Bronchial epithelial cell (primary cell): ENCODE measurements at regions not wholly inside any gene's neighbourhood (a gene's known extent, or its start where the extent isn't known, plus 50 kb on each side); places are given as distances from the start of the nearest gene placed in this dataset.

Source experiments
- DNase-seq: peaks from one replicate; pipeline ENCODE4 v3.0.0-alpha.2; 2010; ENCODE audit warnings: low read depth
- FAIRE-seq: peaks from 2 replicates; lab custom pipeline; 2011; peaks lifted over from hg19 to GRCh38; lab: Jason Lieb, UNC
- H3K27me3 ChIP-seq: 2 replicates; pipeline ENCODE4 v1.5.1; 2011; ENCODE audit warnings: low read length; ENCODE audit not compliant: control insufficient read depth, insufficient read depth
- H3K36me3 ChIP-seq: 2 replicates; pipeline ENCODE4 v1.5.1; 2011; ENCODE audit warnings: low read length; ENCODE audit not compliant: control insufficient read depth, insufficient read depth
- H3K4me3 ChIP-seq: 2 replicates; pipeline ENCODE4 v1.5.1; 2011; ENCODE audit warnings: mild to moderate bottlenecking, low read depth, low read length, control low read depth
- TF ChIP-seq, protein P1 (sequence below): IDR thresholded peaks from 2 replicates; pipeline ENCODE4 v1.5.1; 2011; ENCODE audit warnings: mild to moderate bottlenecking, moderate library complexity, low read length, control low read depth, inconsistent platforms; ENCODE audit not compliant: insufficient read depth, severe bottlenecking

DNA sequence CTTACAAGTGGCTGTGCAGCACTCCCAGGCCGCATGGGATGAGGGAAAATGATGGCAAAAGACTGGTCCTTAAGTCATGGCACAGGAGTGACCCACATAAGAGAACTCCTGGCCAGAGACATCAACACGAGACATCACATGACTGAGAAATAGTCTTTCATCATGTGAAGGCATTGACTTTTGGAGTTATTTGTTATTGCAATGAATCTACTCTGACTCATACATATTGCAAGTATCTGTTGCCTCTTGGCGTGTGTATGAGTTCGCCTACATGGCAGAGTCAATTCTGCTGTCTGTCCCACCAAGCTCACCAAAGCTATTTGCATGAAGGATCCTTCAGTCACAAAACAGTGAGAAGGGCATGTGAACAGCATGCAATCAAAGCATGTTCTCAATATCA lies 59.7 kb upstream of the HABP2 start:
- FAIRE-seq: no peak

DNA sequence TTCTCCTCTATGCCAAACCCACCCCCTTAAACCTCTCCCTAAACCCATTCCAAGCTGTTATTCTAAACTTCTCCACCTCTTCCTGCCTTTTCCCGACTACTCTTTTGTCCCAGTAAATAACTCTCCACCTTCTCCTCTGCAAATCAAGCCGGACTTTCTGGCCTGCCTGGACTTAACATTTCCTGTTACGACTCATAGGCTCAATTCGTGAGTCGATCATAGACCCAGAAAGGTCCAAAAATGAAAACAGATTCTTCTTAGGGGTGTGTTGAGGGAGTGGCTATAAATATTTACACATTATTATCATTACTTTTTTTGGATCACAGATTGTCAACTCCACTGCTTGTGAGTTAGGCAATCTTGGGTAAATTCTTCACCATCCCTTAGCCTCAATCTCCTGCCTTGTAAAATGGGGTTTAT lies 59.0 kb upstream of the HABP2 start:
- FAIRE-seq: no peak
- TF ChIP-seq, protein P1, sequence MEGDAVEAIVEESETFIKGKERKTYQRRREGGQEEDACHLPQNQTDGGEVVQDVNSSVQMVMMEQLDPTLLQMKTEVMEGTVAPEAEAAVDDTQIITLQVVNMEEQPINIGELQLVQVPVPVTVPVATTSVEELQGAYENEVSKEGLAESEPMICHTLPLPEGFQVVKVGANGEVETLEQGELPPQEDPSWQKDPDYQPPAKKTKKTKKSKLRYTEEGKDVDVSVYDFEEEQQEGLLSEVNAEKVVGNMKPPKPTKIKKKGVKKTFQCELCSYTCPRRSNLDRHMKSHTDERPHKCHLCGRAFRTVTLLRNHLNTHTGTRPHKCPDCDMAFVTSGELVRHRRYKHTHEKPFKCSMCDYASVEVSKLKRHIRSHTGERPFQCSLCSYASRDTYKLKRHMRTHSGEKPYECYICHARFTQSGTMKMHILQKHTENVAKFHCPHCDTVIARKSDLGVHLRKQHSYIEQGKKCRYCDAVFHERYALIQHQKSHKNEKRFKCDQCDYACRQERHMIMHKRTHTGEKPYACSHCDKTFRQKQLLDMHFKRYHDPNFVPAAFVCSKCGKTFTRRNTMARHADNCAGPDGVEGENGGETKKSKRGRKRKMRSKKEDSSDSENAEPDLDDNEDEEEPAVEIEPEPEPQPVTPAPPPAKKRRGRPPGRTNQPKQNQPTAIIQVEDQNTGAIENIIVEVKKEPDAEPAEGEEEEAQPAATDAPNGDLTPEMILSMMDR: no peak
- no peaks in the 10 kb centered on the region for H3K36me3 ChIP-seq
- peak; percentile 84 for DNase-seq
- H3K4me3 ChIP-seq: no peak overlapping the region
- no peaks in the 10 kb centered on the region for H3K27me3 ChIP-seq

More for the DNA sequence above, 59.7 kb upstream of the HABP2 start:
- peak; percentile 91 for DNase-seq
- H3K27me3 ChIP-seq: no peaks in the 10 kb centered on the region
- H3K4me3 ChIP-seq: no peak overlapping the region
- H3K36me3 ChIP-seq: no peaks in the 10 kb centered on the region
- TF ChIP-seq, protein P1: no peak

DNA sequence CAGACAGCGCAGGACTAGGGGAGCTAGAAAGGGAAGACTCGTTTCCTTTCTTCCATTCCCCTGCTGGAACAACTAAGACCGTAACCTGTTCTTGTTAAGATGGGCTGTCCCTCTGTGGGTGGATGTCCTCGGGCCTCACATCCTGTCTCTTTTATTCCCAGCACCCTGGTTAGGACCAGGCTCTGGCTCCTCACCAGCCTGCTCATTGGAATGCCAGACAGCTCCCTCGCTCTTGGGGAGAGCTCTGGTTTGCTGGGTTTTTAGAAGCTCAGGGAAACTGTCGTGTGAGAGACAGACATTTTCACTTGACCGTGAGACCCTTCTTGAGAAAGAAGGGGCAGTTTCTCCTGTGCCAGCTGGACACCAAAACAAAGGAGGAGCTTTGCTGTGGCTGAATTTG lies 58.1 kb upstream of the HABP2 start:
- no peak for FAIRE-seq
- TF ChIP-seq, protein P1: no peak
- Histone ChIP-seq H3K4me3 (no peak overlapping the region), H3K27me3 (no peaks in the 10 kb centered on the region), H3K36me3 (no peaks in the 10 kb centered on the region)
- no peak for DNase-seq

DNA sequence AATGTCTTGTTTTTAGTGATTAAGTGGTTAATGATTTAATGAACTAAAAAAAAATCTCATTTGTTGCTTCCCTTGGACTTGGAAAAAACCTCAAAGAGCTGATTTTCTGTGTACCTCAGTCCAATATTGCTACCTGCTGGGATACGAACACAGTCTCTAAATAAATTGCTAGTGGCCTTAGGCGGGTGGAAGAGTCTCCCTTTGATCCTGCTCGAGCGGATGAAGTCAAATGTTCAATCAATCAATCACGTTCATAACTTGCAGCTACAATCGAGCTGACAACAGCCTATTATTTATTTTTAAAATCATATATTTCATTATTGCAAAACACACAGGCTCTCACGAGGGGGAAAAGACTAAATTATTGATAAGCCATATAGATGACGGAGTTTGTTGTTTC lies 57.3 kb upstream of the HABP2 start:
- Histone ChIP-seq H3K27me3 (no peaks in the 10 kb centered on the region), H3K4me3 (no peak overlapping the region), H3K36me3 (no peaks in the 10 kb centered on the region)
- DNase-seq: no peak
- FAIRE-seq: no peak
- TF ChIP-seq, protein P1: no peak

DNA sequence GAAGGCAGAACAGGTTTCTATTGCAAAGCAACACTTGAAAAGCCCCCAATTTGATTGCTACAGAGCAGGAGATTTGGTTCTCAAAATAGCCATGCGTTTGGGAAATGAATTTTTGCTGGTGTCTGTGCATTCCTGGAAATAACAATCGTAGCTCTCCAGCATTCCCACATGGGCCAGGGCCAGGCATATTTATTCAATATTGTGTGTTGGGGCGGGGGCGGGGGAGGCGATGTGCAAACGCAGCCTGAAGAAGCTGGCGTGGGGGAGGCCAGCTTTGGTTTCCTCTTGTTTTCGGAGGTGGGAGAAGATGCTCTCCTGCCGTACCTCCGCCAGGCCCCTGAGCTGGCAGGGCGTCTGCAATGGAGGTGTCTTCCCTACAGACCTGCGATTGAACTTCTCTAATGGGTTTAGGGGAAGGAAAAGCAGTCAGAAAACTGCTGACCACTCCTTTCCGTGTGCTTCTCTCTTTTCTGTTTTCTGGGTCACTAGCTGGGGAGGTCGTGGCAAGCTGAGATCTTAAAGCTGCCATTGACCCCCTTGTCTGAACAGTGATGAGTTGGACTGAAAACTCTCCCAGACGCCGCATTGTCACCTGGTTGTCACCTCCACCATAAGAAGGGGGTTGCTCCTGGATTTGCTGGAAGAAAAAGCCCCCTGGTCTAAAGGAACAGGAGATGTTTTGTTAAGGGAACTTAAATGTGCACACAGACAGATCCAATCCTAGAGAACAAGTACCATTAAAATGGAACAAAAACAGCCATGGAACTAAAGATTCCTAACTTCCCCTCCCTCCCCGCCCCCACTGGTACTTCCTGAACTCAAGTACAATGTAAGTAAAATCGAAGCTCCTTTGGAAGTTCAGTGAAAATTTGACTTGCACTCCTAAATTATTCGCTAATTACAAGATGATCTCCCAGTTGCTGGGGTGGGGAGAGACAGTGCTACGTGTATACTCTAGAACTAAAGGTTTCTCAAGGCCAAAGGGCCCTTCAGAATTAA lies 56.4 kb upstream of the HABP2 start:
- no peaks in the 10 kb centered on the region for H3K27me3 ChIP-seq
- FAIRE-seq (no peak), DNase-seq (no peak)
- no peaks in the 10 kb centered on the region for H3K36me3 ChIP-seq
- H3K4me3 ChIP-seq: no peak overlapping the region
- TF ChIP-seq, protein P1: no peak

DNA sequence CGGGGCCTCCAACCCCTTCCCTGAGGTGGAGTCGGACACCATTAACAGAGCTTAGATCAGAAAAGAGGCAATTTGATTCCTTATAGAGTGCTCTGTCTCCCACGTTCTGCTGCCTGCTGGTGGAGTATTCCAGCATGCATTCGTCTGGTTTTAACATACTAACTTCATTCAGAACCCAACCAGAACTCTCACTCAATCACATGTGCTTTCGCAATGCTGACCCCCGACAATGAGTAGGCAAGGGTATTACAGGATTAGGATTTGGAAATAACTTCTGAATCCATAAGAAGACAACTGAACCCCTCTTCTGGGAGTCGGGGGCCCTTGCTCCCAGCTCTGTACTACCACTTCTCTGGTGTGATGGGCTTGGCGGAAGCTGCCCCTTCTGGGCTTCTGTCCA lies 55.7 kb upstream of the HABP2 start:
- TF ChIP-seq, protein P1: no peak
- no peak for FAIRE-seq
- no peak for DNase-seq

More for the DNA sequence above, 55.7 kb upstream of the HABP2 start:
- Histone ChIP-seq H3K27me3 (no peaks in the 10 kb centered on the region), H3K36me3 (no peaks in the 10 kb centered on the region), H3K4me3 (no peak overlapping the region)
